DOHH2 (cell line): ENCODE measurements at regions not wholly inside any gene's neighbourhood (a gene's known extent, or its start where the extent isn't known, plus 50 kb on each side); places are given as distances from the start of the nearest gene placed in this dataset.

ENCODE experiments used
- EZH2phosphoT487 ChIP-seq: fragments of 200-600 bp; sonication (generic); IDR thresholded peaks from 2 replicates; pipeline ENCODE4 v1.6.1; 2017; ENCODE audit warnings: borderline replicate concordance, mild to moderate bottlenecking, antibody characterized with exemption, low read length, moderate library complexity, mixed read lengths
- TF ChIP-seq, protein P1 (sequence below): fragments of 200-600 bp; sonication (generic); IDR thresholded peaks from one replicate; pipeline ENCODE4 v1.5.1; 2014; ENCODE audit warnings: antibody characterized with exemption, mild to moderate bottlenecking, low read depth, low read length; ENCODE audit not compliant: poor library complexity, severe bottlenecking

GRCh38 chrX:16496175-16496574 is 153.8 kb upstream of the S100G start:
- TF ChIP-seq, protein P1, sequence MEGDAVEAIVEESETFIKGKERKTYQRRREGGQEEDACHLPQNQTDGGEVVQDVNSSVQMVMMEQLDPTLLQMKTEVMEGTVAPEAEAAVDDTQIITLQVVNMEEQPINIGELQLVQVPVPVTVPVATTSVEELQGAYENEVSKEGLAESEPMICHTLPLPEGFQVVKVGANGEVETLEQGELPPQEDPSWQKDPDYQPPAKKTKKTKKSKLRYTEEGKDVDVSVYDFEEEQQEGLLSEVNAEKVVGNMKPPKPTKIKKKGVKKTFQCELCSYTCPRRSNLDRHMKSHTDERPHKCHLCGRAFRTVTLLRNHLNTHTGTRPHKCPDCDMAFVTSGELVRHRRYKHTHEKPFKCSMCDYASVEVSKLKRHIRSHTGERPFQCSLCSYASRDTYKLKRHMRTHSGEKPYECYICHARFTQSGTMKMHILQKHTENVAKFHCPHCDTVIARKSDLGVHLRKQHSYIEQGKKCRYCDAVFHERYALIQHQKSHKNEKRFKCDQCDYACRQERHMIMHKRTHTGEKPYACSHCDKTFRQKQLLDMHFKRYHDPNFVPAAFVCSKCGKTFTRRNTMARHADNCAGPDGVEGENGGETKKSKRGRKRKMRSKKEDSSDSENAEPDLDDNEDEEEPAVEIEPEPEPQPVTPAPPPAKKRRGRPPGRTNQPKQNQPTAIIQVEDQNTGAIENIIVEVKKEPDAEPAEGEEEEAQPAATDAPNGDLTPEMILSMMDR, result no peak
- no peak for TF ChIP-seq EZH2phosphoT487
